NCI-H774 (cell line): ENCODE measurements at regions not wholly inside any gene's neighbourhood (a gene's known extent, or its start where the extent isn't known, plus 50 kb on each side); places are given as distances from the start of the nearest gene placed in this dataset.

Experiments used
- DNase-seq: peaks from one replicate; lab custom pipeline; 2025; lab: John Stamatoyannopoulos, UW

GRCh38 chr7:41294556-41295454 lies 408.1 kb downstream of the INHBA start:
- DNase-seq, result no peak

- no peak for DNase-seq
Observed at GRCh38 chr7:41292487-41292886, 410.4 kb downstream of the INHBA start.

- no peak for DNase-seq
Observed at GRCh38 chr7:41287559-41288335, 415.1 kb downstream of the INHBA start.

- DNase-seq, result no peak
Observed at GRCh38 chr7:41280491-41280890, 422.4 kb downstream of the INHBA start.

GRCh38 chr7:41277561-41277960 lies 425.3 kb downstream of the INHBA start:
- DNase-seq, result no peak

- no peak for DNase-seq
Observed at GRCh38 chr7:41275255-41275654, 427.6 kb downstream of the INHBA start.

- no peak for DNase-seq
Observed at GRCh38 chr7:41274179-41274578, 428.7 kb downstream of the INHBA start.

GRCh38 chr7:41272664-41273063 lies 430.2 kb downstream of the INHBA start:
- no peak for DNase-seq

- no peak for DNase-seq
Observed at GRCh38 chr7:41268878-41269277, 434.0 kb downstream of the INHBA start.

- no peak for DNase-seq
Observed at GRCh38 chr7:41261080-41261479, 441.8 kb downstream of the INHBA start.

- no peak for DNase-seq
Observed at GRCh38 chr7:41257660-41258059, 445.2 kb downstream of the INHBA start.

- no peak for DNase-seq
Observed at GRCh38 chr7:41256186-41256945, 446.5 kb downstream of the INHBA start.

GRCh38 chr7:41255716-41256115 lies 447.2 kb downstream of the INHBA start:
- DNase-seq, result no peak

- no peak for DNase-seq
Observed at GRCh38 chr7:41255113-41255512, 447.8 kb downstream of the INHBA start.

GRCh38 chr7:41252957-41253356 lies 449.9 kb downstream of the INHBA start:
- no peak for DNase-seq

GRCh38 chr7:41252551-41252950 lies 450.3 kb downstream of the INHBA start:
- DNase-seq, result no peak

GRCh38 chr7:41247143-41247865 lies 455.6 kb downstream of the INHBA start:
- DNase-seq, result peak; percentile 48

- no peak for DNase-seq
Observed at GRCh38 chr7:41245916-41246315, 457.0 kb downstream of the INHBA start.

- no peak for DNase-seq
Observed at GRCh38 chr7:41244246-41244645, 458.6 kb downstream of the INHBA start.

GRCh38 chr7:41241641-41242040 lies 461.2 kb downstream of the INHBA start:
- no peak for DNase-seq

- no peak for DNase-seq
Observed at GRCh38 chr7:41239596-41239995, 463.3 kb downstream of the INHBA start.

- no peak for DNase-seq
Observed at GRCh38 chr7:41238851-41239331, 464.0 kb downstream of the INHBA start.
